HG03139 (cell line): ENCODE measurements at regions not wholly inside any gene's neighbourhood (a gene's known extent, or its start where the extent isn't known, plus 50 kb on each side); places are given as distances from the start of the nearest gene placed in this dataset.
"Not testable (repeated sequence)": the region's sequence is repeated elsewhere in the genome, so short reads cannot be mapped to it uniquely, and the experiment has no call there.

ENCODE experiments used
- ATAC-seq: cut with Tn5 transposase; IDR thresholded peaks from one replicate; pipeline ENCODE4 v1.9.1; 2021; ENCODE audit not compliant: unreplicated experiment

GRCh38 chr12:67488349-67488748, 160.2 kb upstream of the DYRK2 start:
- ATAC-seq: not testable (repeated sequence)

- ATAC-seq: no peak
Observed at GRCh38 chr12:67489007-67489406, 159.5 kb upstream of the DYRK2 start.

GRCh38 chr12:67496581-67496980, 152.0 kb upstream of the DYRK2 start:
- no peak for ATAC-seq

- no peak for ATAC-seq
Observed at GRCh38 chr12:67498991-67499390, 149.6 kb upstream of the DYRK2 start.

- ATAC-seq: no peak
Observed at GRCh38 chr12:67501362-67501761, 147.2 kb upstream of the DYRK2 start.

- ATAC-seq: no peak
Observed at GRCh38 chr12:67504026-67504425, 144.5 kb upstream of the DYRK2 start.

GRCh38 chr12:67506739-67507138, 141.8 kb upstream of the DYRK2 start:
- ATAC-seq: no peak

GRCh38 chr12:67508830-67509229, 139.7 kb upstream of the DYRK2 start:
- no peak for ATAC-seq

GRCh38 chr12:67509666-67510386, 138.7 kb upstream of the DYRK2 start:
- ATAC-seq: no peak

- no peak for ATAC-seq
Observed at GRCh38 chr12:67512061-67512460, 136.5 kb upstream of the DYRK2 start.

GRCh38 chr12:67514502-67514901, 134.0 kb upstream of the DYRK2 start:
- no peak for ATAC-seq

GRCh38 chr12:67515679-67516340, 132.7 kb upstream of the DYRK2 start:
- ATAC-seq: peak; percentile 74

GRCh38 chr12:67517181-67517887, 131.2 kb upstream of the DYRK2 start:
- no peak for ATAC-seq

- no peak for ATAC-seq
Observed at GRCh38 chr12:67519484-67520433, 128.8 kb upstream of the DYRK2 start.

GRCh38 chr12:67520606-67521005, 127.9 kb upstream of the DYRK2 start:
- ATAC-seq: no peak

- ATAC-seq: no peak
Observed at GRCh38 chr12:67522222-67522621, 126.3 kb upstream of the DYRK2 start.

GRCh38 chr12:67523538-67523937, 125.0 kb upstream of the DYRK2 start:
- no peak for ATAC-seq

- no peak for ATAC-seq
Observed at GRCh38 chr12:67524861-67525616, 123.5 kb upstream of the DYRK2 start.

GRCh38 chr12:67525617-67525884, 123.0 kb upstream of the DYRK2 start:
- ATAC-seq: no peak

- ATAC-seq: no peak
Observed at GRCh38 chr12:67526129-67526528, 122.4 kb upstream of the DYRK2 start.
